HEK293T (cell line): ENCODE measurements at regions not wholly inside any gene's neighbourhood (a gene's known extent, or its start where the extent isn't known, plus 50 kb on each side); places are given as distances from the start of the nearest gene placed in this dataset.

ENCODE experiments used
- CTCF ChIA-PET: fragments of 350-600 bp; formaldehyde crosslinking; extraction: SDS; loops from one replicate; lab custom pipeline; 2021; ENCODE audit warnings: antibody characterized with exemption, inconsistent platforms; lab: Yijun Ruan, JAX
- POLR2A ChIA-PET: fragments of 350-600 bp; formaldehyde crosslinking; extraction: SDS; loops from one replicate; lab custom pipeline; 2020; ENCODE audit warnings: antibody characterized with exemption, inconsistent platforms; lab: Yijun Ruan, JAX
- DNase-seq: peaks from one replicate; pipeline ENCODE4 v3.0.0; 2012; ENCODE audit warnings: mixed read lengths; ENCODE audit errors: extremely low spot score
- ARNT ChIP-seq: fragments of 450-650 bp; IDR thresholded peaks from 2 replicates; pipeline ENCODE4 v1.6.1; 2017; ENCODE audit warnings: mild to moderate bottlenecking
- BHLHE40 ChIP-seq: fragments of 450-650 bp; IDR thresholded peaks from 2 replicates; pipeline ENCODE4 v1.6.1; 2016; ENCODE audit warnings: mild to moderate bottlenecking, moderate library complexity, borderline replicate concordance
- CTBP1 ChIP-seq: fragments of 450-650 bp; IDR thresholded peaks from 2 replicates; pipeline ENCODE4 v1.6.1; 2016; ENCODE audit warnings: borderline replicate concordance
- ELF4 ChIP-seq: fragments of 450-650 bp; IDR thresholded peaks from 2 replicates; pipeline ENCODE4 v1.6.1; 2017; ENCODE audit warnings: antibody characterized with exemption
- FOXA1 ChIP-seq: fragments of 450-650 bp; IDR thresholded peaks from 2 replicates; pipeline ENCODE4 v1.6.1; 2016; ENCODE audit warnings: mild to moderate bottlenecking
- FOXK2 ChIP-seq: fragments of 450-650 bp; IDR thresholded peaks from 2 replicates; pipeline ENCODE4 v1.6.1; 2016; ENCODE audit warnings: mild to moderate bottlenecking
- FOXM1 ChIP-seq: fragments of 450-650 bp; IDR thresholded peaks from 2 replicates; pipeline ENCODE4 v1.6.1; 2017; ENCODE audit warnings: mild to moderate bottlenecking, borderline replicate concordance
- HDGF ChIP-seq: fragments of 450-650 bp; IDR thresholded peaks from 2 replicates; pipeline ENCODE4 v1.6.1; 2017; ENCODE audit warnings: antibody characterized with exemption, borderline replicate concordance
- L3MBTL2 ChIP-seq: fragments of 450-650 bp; conservative IDR thresholded peaks from 2 replicates; pipeline ENCODE4 v1.6.1; 2016; ENCODE audit warnings: mild to moderate bottlenecking
- LEF1 ChIP-seq: fragments of 450-650 bp; IDR thresholded peaks from 2 replicates; pipeline ENCODE4 v1.6.1; 2017; ENCODE audit warnings: mild to moderate bottlenecking, borderline replicate concordance
- NFRKB ChIP-seq: fragments of 450-650 bp; IDR thresholded peaks from 2 replicates; pipeline ENCODE4 v1.6.1; 2016; ENCODE audit warnings: mild to moderate bottlenecking, moderate library complexity
- PKNOX1 ChIP-seq: fragments of 450-650 bp; IDR thresholded peaks from 2 replicates; pipeline ENCODE4 v1.6.1; 2016
- SP1 ChIP-seq: fragments of 450-650 bp; IDR thresholded peaks from 2 replicates; pipeline ENCODE4 v1.6.1; 2017
- SUZ12 ChIP-seq: fragments of 450-650 bp; IDR thresholded peaks from 2 replicates; pipeline ENCODE4 v1.6.1; 2016; ENCODE audit warnings: mild to moderate bottlenecking
- TARDBP ChIP-seq: fragments of 450-650 bp; IDR thresholded peaks from 2 replicates; pipeline ENCODE4 v1.6.1; 2016
- ZNF384 ChIP-seq: fragments of 450-650 bp; IDR thresholded peaks from 2 replicates; pipeline ENCODE4 v1.6.1; 2016

GRCh38 chr13:106350208-106350607 is 185.3 kb downstream of the EFNB2 start:
- no peak for DNase-seq
- TF ChIP-seq ELF4, result no peak
- TF ChIP-seq FOXK2, result no peak
- TF ChIP-seq TARDBP, result no peak
- no peak for TF ChIP-seq PKNOX1
- TF ChIP-seq NFRKB, result no peak
- TF ChIP-seq SP1, result no peak
- CTCF ChIA-PET, result interaction anchor here (1.0 kb wide), 1 partner anchor 15 kb away, joined by 3 read pairs; no protein-coding TSS in a partner anchor
- POLR2A ChIA-PET, result no interaction called here

GRCh38 chr13:106349080-106349931 is 186.2 kb downstream of the EFNB2 start:
- ChIA-PET CTCF (interaction anchor here (1.0 kb wide), 1 partner anchor 14 kb away, joined by 3 read pairs; no protein-coding TSS in a partner anchor), POLR2A (no interaction called here)
- DNase-seq, result peak; percentile 10
- no peak for TF ChIP-seq SUZ12
- no peak for TF ChIP-seq LEF1
- no peak for TF ChIP-seq FOXA1
- TF ChIP-seq ZNF384, result no peak
- TF ChIP-seq BHLHE40, result no peak
- no peak for TF ChIP-seq TARDBP
- TF ChIP-seq L3MBTL2, result no peak
- no peak for TF ChIP-seq SP1
- TF ChIP-seq ELF4, result no peak
- TF ChIP-seq FOXK2, result no peak
- no peak for TF ChIP-seq CTBP1
- TF ChIP-seq HDGF, result no peak
- no peak for TF ChIP-seq ARNT
- TF ChIP-seq PKNOX1, result no peak
- no peak for TF ChIP-seq NFRKB

- ChIA-PET CTCF (no interaction called here), POLR2A (interaction anchor here (0.8 kb wide), 1 partner anchor 8 kb away, joined by 3 read pairs; no protein-coding TSS in a partner anchor)
- DNase-seq, result no peak
- TF ChIP-seq SP1, result no peak
- TF ChIP-seq FOXM1, result no peak
- no peak for TF ChIP-seq NFRKB
- TF ChIP-seq SUZ12, result no peak
- TF ChIP-seq PKNOX1, result no peak
- no peak for TF ChIP-seq CTBP1
- no peak for TF ChIP-seq ZNF384
- no peak for TF ChIP-seq FOXK2
- no peak for TF ChIP-seq FOXA1
- TF ChIP-seq ELF4, result no peak
- TF ChIP-seq BHLHE40, result no peak
- TF ChIP-seq L3MBTL2, result no peak
- TF ChIP-seq ARNT, result no peak
- no peak for TF ChIP-seq LEF1
- no peak for TF ChIP-seq HDGF
- TF ChIP-seq TARDBP, result no peak
Observed at GRCh38 chr13:106348075-106348840, 187.2 kb downstream of the EFNB2 start.

- CTCF ChIA-PET, result interaction anchor here (0.7 kb wide), 1 partner anchor 175 kb away, joined by 3 read pairs; no protein-coding TSS in a partner anchor
- no peak for TF ChIP-seq TARDBP
- POLR2A ChIA-PET, result interaction anchor here (0.8 kb wide), 1 partner anchor 13 kb away, joined by 3 read pairs; no protein-coding TSS in a partner anchor
- no peak for DNase-seq
Observed at GRCh38 chr13:106344342-106344741, 191.1 kb downstream of the EFNB2 start.

- TF ChIP-seq LEF1 (no peak), SUZ12 (no peak), HDGF (no peak)
- ChIA-PET POLR2A (interaction anchor here (0.8 kb wide), 1 partner anchor 13 kb away, joined by 3 read pairs; no protein-coding TSS in a partner anchor), CTCF (interaction anchor here (0.7 kb wide), 1 partner anchor 176 kb away, joined by 3 read pairs; no protein-coding TSS in a partner anchor)
- no peak for DNase-seq
Observed at GRCh38 chr13:106343836-106344235, 191.6 kb downstream of the EFNB2 start.

GRCh38 chr13:106340249-106340648 is 195.2 kb downstream of the EFNB2 start:
- ChIA-PET CTCF (interaction anchor here (0.6 kb wide), 1 partner anchor 18 kb away, joined by 3 read pairs; no protein-coding TSS in a partner anchor), POLR2A (interaction anchor here (0.6 kb wide), 1 partner anchor 8 kb away, joined by 3 read pairs; no protein-coding TSS in a partner anchor)
- DNase-seq, result no peak
- TF ChIP-seq ZNF384 (no peak), L3MBTL2 (no peak), FOXM1 (no peak), SUZ12 (no peak), ARNT (no peak), FOXA1 (no peak), LEF1 (no peak), SP1 (no peak), HDGF (no peak), TARDBP (no peak)
